NCI-H446 treated with DMSO at 0.1 percent for 48 hours (cell line): ENCODE measurements at regions not wholly inside any gene's neighbourhood (a gene's known extent, or its start where the extent isn't known, plus 50 kb on each side); places are given as distances from the start of the nearest gene placed in this dataset.
A peak's percentile ranks its signal among the peaks of the same experiment; 100 is the strongest.
"Not testable (repeated sequence)": the region's sequence is repeated elsewhere in the genome, so short reads cannot be mapped to it uniquely, and the experiment has no call there.

Source experiments
- DNase-seq: peaks from one replicate; lab custom pipeline; 2025; lab: John Stamatoyannopoulos, UW

DNA sequence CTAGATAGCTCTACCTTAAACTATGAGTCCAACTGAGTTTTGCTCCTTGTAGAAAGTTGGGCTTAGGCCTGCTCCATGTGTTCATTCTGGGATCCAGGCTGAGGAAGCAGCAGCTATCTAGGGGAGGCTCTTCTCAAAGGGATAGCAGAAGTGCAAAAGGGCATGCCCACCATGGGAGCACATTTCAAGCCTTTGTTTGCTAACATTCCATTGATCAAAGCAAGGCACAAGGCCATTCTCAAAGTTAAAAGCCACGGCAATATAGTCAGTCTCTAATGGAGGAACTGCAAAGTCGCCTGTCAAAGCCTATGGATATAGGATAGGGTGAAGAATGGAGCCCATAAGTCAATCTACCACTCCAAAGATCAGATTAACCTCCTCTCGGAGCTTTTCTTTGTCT, 488.1 kb upstream of the ARX start:
- DNase-seq, result no peak

DNA sequence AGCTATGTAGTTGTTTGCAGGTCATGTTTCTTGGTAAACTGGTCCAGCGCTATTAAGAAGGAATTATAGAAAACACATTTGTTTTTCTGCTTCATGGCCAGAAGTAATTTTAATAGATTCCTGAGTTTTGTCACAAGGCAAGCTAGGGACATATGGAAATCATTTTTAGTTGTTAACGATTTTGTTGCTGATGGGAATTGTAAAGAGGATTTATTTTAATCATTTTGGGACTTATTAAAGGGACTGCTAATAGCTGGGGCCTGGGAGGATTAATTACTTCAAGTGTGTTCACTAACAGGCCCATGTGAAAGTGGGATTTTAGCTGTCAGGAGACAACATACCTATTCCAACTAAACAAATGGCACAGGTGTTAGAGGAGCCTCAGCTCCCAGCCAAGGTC, 492.0 kb upstream of the ARX start:
- no peak for DNase-seq

DNA sequence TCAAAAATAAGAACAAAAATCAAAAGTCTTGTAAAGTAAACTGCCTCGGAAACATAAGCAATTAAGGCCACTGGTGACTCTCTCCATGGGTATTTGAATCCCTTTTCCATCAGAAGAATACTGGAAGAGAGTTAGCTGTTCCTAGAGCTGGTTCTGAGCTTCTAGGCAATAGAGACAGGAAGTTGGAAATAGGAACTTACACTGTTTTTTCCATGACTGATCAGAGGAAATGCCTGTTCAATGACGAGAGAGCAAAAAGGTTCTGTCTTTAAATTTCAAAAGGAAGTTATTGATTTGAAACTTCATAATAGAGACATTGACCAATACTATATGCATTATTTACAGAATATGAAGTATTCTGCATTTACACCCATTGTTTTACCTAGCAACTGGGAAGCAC, 503.5 kb upstream of the ARX start:
- DNase-seq, result no peak

DNA sequence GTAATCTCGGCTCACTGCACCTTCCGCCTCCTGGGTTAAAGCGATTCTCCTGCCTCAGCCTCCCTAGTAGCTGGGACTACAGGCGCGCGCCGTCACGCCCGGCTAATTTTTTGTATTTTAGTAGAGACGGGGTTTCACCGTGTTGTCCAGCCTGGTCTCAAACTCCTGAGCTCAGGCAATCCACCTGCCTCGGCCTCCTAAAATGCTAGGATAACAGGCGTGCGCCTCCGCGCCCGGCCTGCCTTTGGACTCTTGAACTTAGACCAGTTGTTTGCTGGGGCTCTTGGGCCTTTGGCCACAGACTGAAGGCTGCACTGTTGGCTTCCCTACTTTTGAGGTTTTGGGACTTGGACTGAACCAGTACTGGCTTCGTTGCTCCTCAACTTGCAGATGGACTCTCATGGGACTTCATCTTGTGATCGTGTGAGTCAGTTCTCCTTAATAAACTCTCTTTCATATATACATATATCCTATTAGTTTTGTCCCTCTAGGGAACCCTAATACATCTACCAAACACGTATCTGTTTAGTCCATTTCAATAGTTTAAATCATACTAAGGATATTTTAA, 506.8 kb upstream of the ARX start:
- not testable (repeated sequence) for DNase-seq

DNA sequence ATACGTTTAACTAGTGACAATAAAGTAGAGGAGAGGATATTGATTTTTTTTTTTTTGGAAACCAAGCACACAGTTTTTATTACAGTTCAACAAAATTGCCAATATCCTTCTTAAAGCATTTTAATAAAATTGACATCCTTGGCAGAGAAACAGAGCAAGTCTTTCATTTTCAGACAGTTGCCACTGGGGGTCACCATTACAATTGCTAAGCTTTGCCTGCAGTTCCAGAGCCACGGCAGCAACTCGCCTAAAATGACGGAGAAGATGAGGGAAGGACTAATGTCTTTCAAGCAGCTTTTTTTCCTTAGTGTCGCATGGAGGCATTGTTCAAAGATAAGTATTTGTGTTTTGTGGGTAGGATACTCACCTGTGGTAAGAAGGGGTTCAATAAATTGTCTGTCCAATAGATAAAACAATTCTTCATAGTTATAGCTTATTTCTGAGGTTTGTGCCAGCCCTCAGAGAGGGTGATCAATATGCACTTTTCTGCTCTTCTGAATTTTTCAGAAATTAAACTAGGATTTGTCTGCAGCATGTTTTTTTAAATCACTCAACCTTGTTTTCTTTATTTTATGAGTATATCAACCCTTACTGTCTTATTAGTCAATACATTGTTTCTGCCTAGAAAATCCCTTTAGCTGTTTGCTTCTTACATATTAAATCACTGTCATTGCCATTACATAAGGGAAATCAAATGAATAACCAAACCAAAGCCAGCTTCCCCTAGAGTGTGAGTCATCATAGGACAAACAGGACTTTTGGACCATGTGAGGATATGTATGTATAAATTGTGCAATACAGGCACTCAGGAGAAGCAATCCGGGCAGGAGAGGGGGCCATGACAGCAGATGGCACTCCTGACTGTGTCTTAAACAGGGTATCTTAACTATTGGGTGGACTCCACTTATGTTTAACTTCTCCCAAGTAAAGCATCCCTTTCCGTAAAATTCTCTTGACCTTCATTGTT, 508.1 kb upstream of the ARX start:
- peak; percentile 4 for DNase-seq

DNA sequence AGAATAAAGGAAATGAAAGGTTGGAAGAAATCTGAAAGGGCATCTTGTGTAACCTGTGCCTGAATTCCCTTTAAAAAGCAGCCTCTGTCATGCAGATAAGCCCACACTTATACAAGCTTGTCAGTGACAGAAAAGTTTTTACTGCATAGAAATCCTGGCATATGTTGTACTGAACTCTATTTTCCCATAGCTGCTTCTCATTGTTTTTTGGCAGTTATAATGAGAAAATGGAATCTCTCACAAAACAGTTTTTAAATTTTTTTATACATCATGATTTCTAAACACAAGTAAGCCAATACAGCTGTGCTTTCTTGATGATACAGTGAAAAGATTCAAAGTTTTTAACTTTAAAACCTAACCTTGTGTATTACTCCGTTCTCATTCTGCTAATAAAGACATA, 511.4 kb upstream of the ARX start:
- DNase-seq, result no peak

DNA sequence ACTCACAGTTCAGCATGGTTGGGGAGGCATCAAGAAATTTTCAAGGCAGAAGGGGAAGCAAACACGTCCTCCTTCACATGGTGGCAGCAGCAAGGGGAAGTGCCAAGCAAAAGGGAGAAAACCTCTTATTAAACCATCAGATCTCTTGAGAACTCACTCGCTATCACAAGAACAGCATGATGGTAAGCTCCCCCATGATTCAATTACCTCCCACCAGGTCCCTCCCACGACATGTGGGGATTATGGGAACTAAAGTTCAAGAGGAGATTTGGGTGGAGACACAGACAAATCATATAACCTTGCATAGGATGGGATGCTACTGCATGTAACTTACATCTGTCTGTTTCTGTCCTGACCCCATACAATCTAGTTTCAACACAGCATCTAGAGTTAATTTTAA, 511.8 kb upstream of the ARX start:
- DNase-seq, result no peak

DNA sequence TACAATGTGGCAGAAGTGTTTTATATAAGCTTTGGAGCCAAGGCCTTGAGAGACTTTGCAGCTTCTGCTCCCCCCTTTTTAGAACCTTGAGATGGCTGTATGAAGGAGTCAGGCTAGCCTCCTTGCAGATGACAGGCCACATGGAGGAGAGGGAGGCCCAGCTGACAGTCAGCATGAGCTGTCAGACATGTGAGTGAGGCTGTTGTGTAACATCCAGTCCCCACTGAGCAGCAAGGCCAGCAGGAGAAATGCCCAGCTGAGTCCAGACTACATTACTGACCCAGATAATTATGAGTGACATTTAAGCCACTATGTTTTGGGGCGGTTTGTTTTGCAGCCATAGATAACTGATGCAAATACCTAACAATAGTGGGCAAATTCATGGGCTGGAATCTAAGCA, 515.3 kb upstream of the ARX start:
- no peak for DNase-seq

DNA sequence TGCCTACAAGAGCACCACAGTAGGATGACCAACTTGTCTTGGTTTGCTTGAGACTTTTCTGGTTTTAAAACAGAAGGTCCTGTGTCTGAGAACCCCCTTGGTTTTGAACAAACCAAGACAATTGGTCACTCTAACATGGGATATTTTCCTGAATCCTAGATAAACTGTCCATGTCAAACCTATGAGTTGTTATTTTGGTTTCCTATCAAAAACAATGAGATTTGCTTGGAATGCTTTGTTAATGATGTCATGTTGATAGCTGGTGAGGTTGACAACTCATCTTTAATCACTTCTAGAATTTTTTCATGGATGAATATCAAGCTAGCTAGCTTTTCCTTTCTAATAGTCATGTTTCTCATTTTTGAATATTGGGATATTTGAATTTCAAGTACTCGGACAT, 518.3 kb upstream of the ARX start:
- DNase-seq, result no peak

DNA sequence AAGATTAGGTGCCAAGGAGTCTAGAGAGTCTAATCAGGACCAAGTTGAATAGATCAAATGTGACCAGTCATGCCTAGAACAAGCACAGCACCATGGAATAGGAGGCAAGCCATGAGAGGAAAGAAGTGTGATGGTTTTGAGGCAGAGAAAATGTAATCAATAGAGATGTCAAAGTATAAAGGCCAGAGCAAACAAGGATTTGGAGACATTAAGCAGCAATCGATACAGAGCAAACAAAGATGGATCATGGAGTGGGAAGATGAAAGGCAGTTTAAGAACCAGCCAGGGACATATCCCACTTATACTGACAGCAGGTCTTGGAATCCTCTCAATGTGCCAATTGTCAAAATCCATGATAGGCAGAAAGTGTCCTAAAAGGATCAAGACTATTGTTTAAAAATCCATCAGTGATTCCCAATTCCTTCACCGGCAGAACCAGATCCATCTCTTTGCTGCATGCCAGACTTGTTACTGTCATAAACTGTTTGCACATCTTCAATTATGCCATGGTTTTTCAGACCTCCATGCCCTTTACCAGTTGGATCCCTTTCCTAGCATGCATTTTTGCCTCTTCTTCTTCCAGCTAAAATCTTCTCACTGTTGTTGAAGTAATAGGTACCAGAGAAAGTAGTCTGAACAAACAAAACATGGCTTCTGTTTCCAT, 520.7 kb upstream of the ARX start:
- DNase-seq, result no peak

DNA sequence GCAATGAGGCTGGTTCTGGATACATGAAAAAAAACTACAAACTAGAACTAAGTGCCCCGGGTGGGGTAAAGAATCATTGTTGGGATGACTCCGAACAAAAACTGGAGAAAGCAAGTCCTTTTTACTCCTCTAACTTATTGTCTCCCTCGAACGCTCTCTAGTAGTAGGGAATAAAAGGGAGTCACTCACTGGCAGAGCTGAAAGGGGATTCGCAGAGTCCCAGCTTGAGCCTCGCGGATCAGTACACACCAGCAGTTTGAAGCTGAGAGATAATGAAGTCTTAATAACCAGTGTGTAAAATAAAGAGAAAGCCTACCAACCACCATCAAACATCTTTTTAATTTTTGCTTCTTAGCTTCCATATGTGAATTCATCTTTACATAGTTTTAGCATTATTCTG, 521.9 kb upstream of the ARX start:
- DNase-seq, result no peak

DNA sequence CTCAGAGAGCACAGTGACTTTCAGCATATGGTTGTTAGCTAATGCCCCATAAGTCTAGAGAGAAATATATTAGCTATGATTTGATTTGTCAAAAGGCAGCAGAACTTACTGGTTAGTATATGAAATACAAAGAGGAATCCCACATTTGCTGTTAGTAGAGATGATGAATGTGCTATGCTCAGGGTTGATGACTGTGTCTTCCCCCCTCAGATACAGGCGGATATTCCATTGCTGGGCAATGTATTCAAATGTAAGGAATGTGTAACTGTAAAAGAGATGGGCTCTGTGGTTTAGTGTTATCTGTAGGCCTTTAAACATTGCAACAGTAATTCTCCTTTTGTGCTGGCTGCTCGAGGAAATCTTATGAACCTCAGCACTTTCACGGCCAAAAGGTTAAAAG, 528.9 kb upstream of the ARX start:
- DNase-seq, result no peak

DNA sequence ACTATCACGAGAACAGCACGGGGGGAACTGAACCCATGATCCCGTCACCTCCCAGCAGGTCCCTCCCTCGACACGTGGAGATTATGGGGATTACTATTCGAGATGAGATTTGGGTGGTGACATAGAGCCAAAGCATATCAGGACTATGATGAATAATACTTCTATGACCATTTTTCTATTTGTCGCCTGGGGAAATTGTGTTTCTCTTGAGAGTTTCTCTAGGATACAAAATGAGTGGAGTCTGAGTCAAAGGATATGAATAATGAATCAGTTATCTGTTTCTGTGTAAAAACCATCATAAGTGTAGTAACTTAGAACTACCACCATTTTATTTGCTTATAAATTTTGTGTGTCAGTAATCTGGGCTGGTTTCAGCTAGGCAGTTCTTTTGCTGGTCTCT, 533.0 kb upstream of the ARX start:
- no peak for DNase-seq

DNA sequence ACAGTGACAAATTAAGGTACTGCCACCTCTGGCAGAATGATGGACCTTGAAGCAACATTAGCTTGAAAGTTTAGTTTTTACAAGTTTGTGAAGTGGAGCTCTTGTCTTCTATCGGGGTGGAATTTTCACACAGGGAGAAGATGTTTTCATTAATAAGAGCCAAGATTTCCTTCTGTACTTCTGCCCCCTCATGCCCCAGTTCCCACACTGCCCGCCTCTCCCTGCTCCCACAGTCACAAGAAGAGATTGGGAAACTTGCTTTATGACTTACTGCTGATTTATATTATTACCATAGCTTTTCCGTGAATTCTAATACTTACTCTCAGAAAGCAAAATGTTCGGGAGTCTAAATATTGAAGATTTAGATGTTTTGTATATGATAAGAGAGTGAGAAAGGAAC, 539.8 kb upstream of the ARX start:
- DNase-seq, result no peak

DNA sequence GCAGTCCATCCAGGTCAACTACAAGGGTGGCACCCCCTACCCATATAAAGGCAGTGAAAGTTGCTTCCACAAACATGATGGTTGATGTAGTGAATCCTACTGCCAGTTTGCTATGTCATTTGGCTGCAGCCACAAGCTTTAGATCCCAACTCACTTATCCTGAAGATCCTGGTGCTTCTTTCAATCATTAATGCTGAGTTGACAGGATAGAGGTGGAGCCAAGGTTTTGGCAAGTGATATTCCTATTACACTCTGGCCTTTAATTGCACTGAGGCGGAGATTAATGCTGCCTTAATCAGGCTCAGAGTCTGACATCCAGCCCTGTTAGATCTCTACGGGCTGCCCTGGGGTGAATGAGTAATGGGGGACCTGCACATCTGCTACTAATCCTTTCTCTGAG, 542.4 kb upstream of the ARX start:
- no peak for DNase-seq

DNA sequence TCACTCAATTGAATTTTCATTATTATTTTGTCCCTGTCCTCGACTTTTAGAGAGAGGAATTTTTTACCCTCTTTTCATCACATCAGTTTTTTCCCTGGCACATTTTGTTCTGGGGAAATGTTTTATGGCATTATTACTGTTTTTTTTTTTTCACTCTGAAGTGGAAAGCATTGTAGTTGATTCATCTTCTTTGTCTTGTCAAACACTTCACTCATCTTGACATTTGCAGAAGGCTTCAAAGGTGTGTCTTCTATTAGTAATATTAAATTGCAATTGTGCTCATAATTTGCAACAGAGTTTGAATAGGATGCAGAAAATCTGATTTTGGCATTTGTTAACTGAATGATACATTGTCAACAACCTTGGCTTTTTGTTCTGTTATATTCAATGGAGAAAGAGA, 545.4 kb upstream of the ARX start:
- DNase-seq, result no peak

DNA sequence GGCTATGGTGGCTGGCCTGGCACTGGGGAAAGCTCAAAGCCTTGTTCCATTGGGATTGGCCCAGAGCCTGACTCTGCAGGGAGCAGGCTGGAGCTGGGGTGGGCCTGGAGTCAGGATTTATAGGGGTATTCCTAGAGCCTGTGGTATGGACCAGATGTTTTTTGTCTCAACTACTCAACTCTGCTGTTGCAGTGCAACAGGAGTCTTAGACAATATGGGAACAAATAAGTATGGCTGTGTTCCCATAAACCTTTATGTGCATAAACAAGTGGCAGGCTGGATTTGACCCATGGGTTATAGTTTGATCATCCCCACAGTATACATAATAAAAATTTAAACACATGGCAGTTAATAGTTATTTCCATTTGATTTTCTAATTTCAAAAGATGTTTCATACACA, 557.9 kb upstream of the ARX start:
- DNase-seq, result no peak

DNA sequence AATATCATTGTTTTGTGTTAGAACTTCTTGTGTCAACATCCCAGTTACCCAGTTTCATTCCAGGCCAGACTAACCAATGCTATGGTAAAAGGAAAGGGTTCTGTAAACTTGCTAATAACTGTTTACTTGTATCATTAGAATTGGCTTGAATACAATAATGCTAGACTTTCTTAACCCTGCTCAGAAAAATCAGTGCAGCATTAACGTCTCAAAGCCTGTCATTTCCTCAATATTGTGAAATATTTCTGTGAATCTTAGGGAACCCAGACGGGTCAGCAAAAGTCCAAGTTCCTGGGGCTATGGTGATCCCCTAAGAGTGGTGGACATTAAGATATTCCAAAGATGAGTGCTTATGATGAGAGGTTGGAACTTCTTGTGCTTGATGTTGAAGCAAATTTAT, 541.2 kb upstream of the MAGEB18 start:
- DNase-seq, result no peak

DNA sequence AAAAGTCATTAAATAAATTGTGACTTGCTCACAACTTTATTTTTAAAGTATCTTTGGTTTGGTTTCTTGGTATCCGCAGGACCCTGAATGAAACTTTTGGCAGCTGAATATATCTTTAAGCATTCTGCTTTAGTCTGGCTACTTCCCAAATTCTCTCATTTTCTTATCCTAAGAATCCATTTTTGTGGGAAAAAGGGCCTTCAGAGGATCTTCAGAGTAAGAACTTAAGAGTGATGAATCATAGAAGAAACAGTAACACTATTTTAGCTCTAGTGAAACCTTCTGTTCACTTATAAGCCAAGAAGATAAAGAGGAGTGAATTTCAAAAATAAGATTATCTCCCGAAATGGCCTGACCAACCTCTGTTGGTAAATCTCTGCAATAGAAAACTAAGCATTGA, 540.6 kb upstream of the MAGEB18 start:
- no peak for DNase-seq

DNA sequence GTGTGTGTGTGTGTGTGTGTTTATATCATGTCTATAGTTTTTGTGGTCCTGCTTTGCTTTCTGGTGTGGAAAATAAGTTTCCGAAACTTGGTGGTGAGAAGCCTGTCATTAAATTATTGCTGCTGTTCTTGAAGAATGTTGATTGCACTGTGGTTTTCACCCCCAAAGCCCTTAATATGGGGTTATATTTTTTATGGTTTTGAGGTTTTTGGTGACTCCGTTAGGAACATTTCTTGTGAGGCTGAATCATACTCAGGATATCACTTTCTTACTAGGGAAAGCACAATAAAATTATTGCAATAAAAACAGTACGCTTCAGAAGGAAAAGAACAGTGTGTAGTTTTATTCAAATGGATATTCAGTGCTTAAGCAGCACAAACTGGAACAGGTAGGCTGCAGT, 539.1 kb upstream of the MAGEB18 start:
- no peak for DNase-seq

DNA sequence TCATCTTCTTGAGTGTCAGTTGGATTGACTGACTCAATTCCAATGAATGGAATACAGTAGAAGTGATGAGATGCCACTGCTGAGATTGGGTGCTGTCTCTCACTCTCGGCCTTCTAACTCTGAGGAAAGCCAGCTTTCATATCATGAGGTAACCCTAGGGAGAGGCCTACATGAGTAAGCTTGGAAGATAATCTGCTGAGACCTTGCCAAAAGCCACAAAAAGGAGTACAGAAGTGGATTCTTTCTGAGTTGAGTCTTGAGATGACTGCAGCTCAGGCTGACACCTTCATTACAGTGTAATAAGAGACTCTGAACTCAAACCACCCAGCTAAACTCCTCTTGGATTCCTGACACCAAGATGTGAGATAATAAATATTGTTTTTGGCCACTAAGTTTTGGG, 537.4 kb upstream of the MAGEB18 start:
- no peak for DNase-seq

DNA sequence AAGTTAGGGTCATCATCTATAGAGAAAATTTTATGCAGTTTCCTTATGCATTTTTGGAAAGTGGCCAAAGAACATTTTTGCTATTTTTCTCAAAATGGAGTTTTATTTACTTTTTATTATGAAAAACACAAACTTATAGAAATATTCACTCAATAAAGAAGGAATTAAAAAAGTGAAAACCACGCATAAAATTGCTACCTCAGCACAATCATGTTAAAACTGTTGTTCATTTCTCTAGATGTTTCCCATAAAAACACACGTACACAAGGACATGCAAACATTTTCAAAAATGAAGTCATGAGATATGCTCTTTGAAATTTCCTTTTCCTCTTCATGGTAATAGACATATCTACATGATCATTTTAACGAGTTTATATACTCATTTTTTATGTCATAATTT, 536.8 kb upstream of the MAGEB18 start:
- DNase-seq, result no peak

DNA sequence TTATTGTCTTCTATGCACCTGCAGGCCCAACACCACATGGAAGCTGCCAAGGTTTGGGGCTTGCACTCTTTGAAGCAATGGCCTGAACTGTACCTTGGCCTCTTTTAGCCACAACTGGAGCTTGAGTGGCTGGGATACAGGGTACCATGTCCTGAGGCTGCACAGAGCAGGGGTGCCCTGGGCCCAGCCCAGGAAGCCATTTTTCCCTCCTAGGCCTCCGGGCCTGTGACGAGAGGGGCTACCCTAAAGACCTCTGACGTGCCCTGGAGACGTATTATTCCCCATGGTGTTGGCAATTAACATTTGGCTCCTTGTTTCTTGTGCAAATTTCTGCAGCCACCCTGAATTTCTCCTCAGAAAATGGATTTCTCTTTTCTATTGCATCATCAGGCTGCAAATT, 519.9 kb upstream of the MAGEB18 start:
- no peak for DNase-seq
